K562 (cell line): ENCODE measurements at regions not wholly inside any gene's neighbourhood (a gene's known extent, or its start where the extent isn't known, plus 50 kb on each side); places are given as distances from the start of the nearest gene placed in this dataset.

ENCODE experiments used
- ATAC-seq: fragments of 200-7000 bp; cut with Tn5 transposase; 3 replicates; pipeline ENCODE4 v1.9.1; 2020; ENCODE audit warnings: moderate library complexity
- BruUV-seq: library from RNA; stranded (reverse); fragments of 400-500 nt; replicated peaks from 2 replicates; lab custom pipeline; 2021; lab: Mats Ljungman, UMichigan
- CTCF ChIA-PET: fragments of 300-600 bp; formaldehyde crosslinking; extraction: SDS; loops from one replicate; lab custom pipeline; 2021; ENCODE audit warnings: low intra/inter-chr PET ratio; lab: Yijun Ruan, JAX
- POLR2A ChIA-PET: fragments of 300-600, 350-650 bp; sonication (Branson Sonifier 250); formaldehyde crosslinking; extraction: SDS; loops from one replicate; lab custom pipeline; 2021; ENCODE audit warnings: antibody characterized with exemption, inconsistent platforms; lab: Yijun Ruan, JAX
- DNase-seq, 4 experiments: peaks; one replicate each; pipeline versions ENCODE4 v3.0.0 to v3.0.0-alpha.2; 2011 to 2018; ENCODE audit warnings: low spot score in 3 of 4, mixed read lengths in 3 of 4; ENCODE audit errors: extremely low read depth in 1 of 4
- FAIRE-seq: peaks from 2 replicates; lab custom pipeline; 2011; peaks lifted over from hg19 to GRCh38; lab: Jason Lieb, UNC
- H2AFZ ChIP-seq: 2 replicates; pipeline ENCODE4 v1.6.0; 2011; ENCODE audit warnings: low read depth, low read length, control low read depth, inconsistent platforms
- H3K27ac ChIP-seq: fragments of 200-600 bp; 3 replicates; pipeline ENCODE4 v1.8.0; 2011; ENCODE audit warnings: low read depth, mild to moderate bottlenecking, control low read depth, inconsistent platforms, low read length, moderate library complexity, mixed read lengths; ENCODE audit errors: extremely low read depth
- H3K27me3 ChIP-seq, 2 experiments: fragments of 300-600 bp in 1 of 2; 2 replicates in 1 of 2; 3 replicates in 1 of 2; pipeline versions ENCODE4 v1.6.0 to v1.8.0; 2011; ENCODE audit warnings: inconsistent platforms in 2 of 2, low read length in 2 of 2, mild to moderate bottlenecking in 1 of 2, mixed read lengths in 1 of 2, moderate library complexity in 1 of 2; ENCODE audit not compliant: control insufficient read depth in 2 of 2, insufficient read depth in 2 of 2
- H3K36me3 ChIP-seq: fragments of 300-600 bp; 3 replicates; pipeline ENCODE4 v1.8.0; 2011; ENCODE audit warnings: mild to moderate bottlenecking, low read length, inconsistent platforms; ENCODE audit not compliant: control insufficient read depth, insufficient read depth
- H3K4me1 ChIP-seq, 2 experiments: fragments of 200-600 bp in 1 of 2; replicated peaks in 1 of 2; 2 replicates in 1 of 2; 3 replicates in 1 of 2; pipeline versions ENCODE4 v1.5.1 to v1.8.0; 2011; ENCODE audit warnings: inconsistent platforms in 2 of 2, low read length in 2 of 2, mild to moderate bottlenecking in 1 of 2, mixed read lengths in 1 of 2, moderate library complexity in 1 of 2; ENCODE audit not compliant: control insufficient read depth in 2 of 2, insufficient read depth in 2 of 2
- H3K4me2 ChIP-seq: 2 replicates; pipeline ENCODE4 v1.6.1; 2011; ENCODE audit warnings: low read length, control low read depth, inconsistent platforms, mixed read lengths; ENCODE audit not compliant: insufficient read depth
- H3K4me3 ChIP-seq: fragments of 200-600 bp; sonication (generic), shearing (Covaris generic); 2 replicates; pipeline ENCODE4 v1.5.1; 2016; ENCODE audit warnings: control low read depth, inconsistent platforms
- H3K79me2 ChIP-seq: fragments of 200-600 bp; 3 replicates; pipeline ENCODE4 v1.8.0; 2011; ENCODE audit warnings: low read length, inconsistent platforms; ENCODE audit not compliant: control insufficient read depth, insufficient read depth
- H3K9ac ChIP-seq, 2 experiments: 2 replicates each; pipeline versions ENCODE4 v1.6.0 to v1.6.1; 2011; ENCODE audit warnings: low read depth in 2 of 2, low read length in 2 of 2, control low read depth in 1 of 2, inconsistent platforms in 1 of 2, mild to moderate bottlenecking in 1 of 2, mixed read lengths in 1 of 2; ENCODE audit not compliant: insufficient read depth in 1 of 2
- H3K9me1 ChIP-seq: one replicate; pipeline ENCODE4 v1.6.0; 2011; ENCODE audit warnings: inconsistent platforms, mild to moderate bottlenecking, low read length, moderate library complexity; ENCODE audit not compliant: control insufficient read depth, insufficient read depth
- H3K9me3 ChIP-seq: replicated peaks from 2 replicates; pipeline ENCODE4 v1.5.1; 2011; ENCODE audit warnings: low read depth, low read length, inconsistent platforms; ENCODE audit not compliant: control insufficient read depth, insufficient read depth
- H4K20me1 ChIP-seq: replicated peaks from 2 replicates; pipeline ENCODE4 v1.6.1; 2011; ENCODE audit warnings: low read length, inconsistent platforms, mixed read lengths; ENCODE audit not compliant: control insufficient read depth, insufficient read depth
- BCLAF1 ChIP-seq, 2 experiments: fragments of 450-650 bp in 1 of 2; IDR thresholded peaks; 2 replicates each; pipeline ENCODE4 v1.6.1; 2011 to 2017; ENCODE audit warnings: low read depth in 2 of 2, antibody characterized with exemption in 1 of 2, borderline replicate concordance in 1 of 2, low read length in 1 of 2, mild to moderate bottlenecking in 1 of 2, mixed read lengths in 1 of 2; ENCODE audit not compliant: control insufficient read depth in 1 of 2
- CHD1 ChIP-seq: fragments of 200-600 bp; sonication (generic); IDR thresholded peaks from one replicate; pipeline ENCODE4 v1.6.1; 2012; ENCODE audit warnings: mild to moderate bottlenecking, moderate library complexity, low read length, inconsistent platforms
- CXXC5 ChIP-seq: fragments of 250-450 bp; sonication (Bioruptor Pico); IDR thresholded peaks from 2 replicates; pipeline ENCODE4 v1.8.0; 2022; ENCODE audit warnings: inconsistent platforms, mild to moderate bottlenecking, moderate library complexity
- FUS ChIP-seq: fragments of 200-400 bp; formaldehyde crosslinking; optimal IDR thresholded peaks from 2 replicates; pipeline ENCODE3; 2017; ENCODE audit warnings: low read depth, low read length
- KLF6 ChIP-seq: fragments of 250-450 bp; sonication (Bioruptor Pico); IDR thresholded peaks from 2 replicates; pipeline ENCODE4 v1.4.0; 2020; ENCODE audit warnings: mild to moderate bottlenecking, moderate library complexity, borderline replicate concordance
- MAX ChIP-seq: sonication (generic); formaldehyde crosslinking; IDR thresholded peaks from 2 replicates; pipeline ENCODE4 v1.9.0; 2022; ENCODE audit warnings: mild to moderate bottlenecking, missing genetic modification reagents
- MTA3 ChIP-seq: fragments of 450-650 bp; formaldehyde crosslinking; IDR thresholded peaks from 2 replicates; pipeline ENCODE4 v1.6.1; 2017; ENCODE audit warnings: mild to moderate bottlenecking, borderline replicate concordance
- NFRKB ChIP-seq: fragments of 450-650 bp; IDR thresholded peaks from 2 replicates; pipeline ENCODE4 v1.6.1; 2016; ENCODE audit warnings: low read depth
- NFYB ChIP-seq: IDR thresholded peaks from 2 replicates; pipeline ENCODE4 v1.6.1; 2011; ENCODE audit warnings: mild to moderate bottlenecking, moderate library complexity; ENCODE audit not compliant: insufficient read length; ENCODE audit errors: extremely low read depth
- POLR3G ChIP-seq: IDR thresholded peaks from 2 replicates; pipeline ENCODE4 v1.6.1; 2011; ENCODE audit not compliant: insufficient read length, insufficient replicate concordance; ENCODE audit errors: extremely low read depth
- SNAPC5 ChIP-seq: fragments of 250-450 bp; sonication (Bioruptor Pico); IDR thresholded peaks from 2 replicates; pipeline ENCODE4 v1.8.0; 2021; ENCODE audit warnings: moderate library complexity, mild to moderate bottlenecking, inconsistent platforms
- THAP12 ChIP-seq: fragments of 250-450 bp; sonication (Bioruptor Pico); IDR thresholded peaks from 2 replicates; pipeline ENCODE4 v1.9.0; 2021; ENCODE audit warnings: mild to moderate bottlenecking, inconsistent platforms
- ZBED1 ChIP-seq: IDR thresholded peaks from 2 replicates; pipeline ENCODE4 v1.6.1; 2014
- ZC3H8 ChIP-seq: fragments of 450-650 bp; IDR thresholded peaks from 2 replicates; pipeline ENCODE4 v1.6.1; 2017
- ZFP1 ChIP-seq: fragments of 450-650 bp; formaldehyde crosslinking; IDR thresholded peaks from 2 replicates; pipeline ENCODE4 v1.4.0; 2020; ENCODE audit warnings: mild to moderate bottlenecking, mixed read lengths
- ZNF311 ChIP-seq: fragments of 250-450 bp; sonication (Bioruptor Pico); IDR thresholded peaks from 2 replicates; pipeline ENCODE4 v1.4.0; 2020; ENCODE audit warnings: mild to moderate bottlenecking, moderate library complexity
- WGBS: fragments of 100-300 bp; shearing (Covaris generic); methylation state at CpG from one replicate; pipeline ENCODE4 v1.1.6; 2016; ENCODE audit warnings: low coverage, mixed read lengths; ENCODE audit not compliant: insufficient coverage; ENCODE audit errors: missing lambda C conversion rate; 5-methylcytosine and 5-hydroxymethylcytosine counted together
- in situ Hi-C: fragments of 300-500 bp; cut with MboI; formaldehyde crosslinking; loops from 4 replicates; pipeline ENCODE4 v1.15.0; 2018; ENCODE audit warnings: inconsistent platforms, mixed read lengths
- intact Hi-C: fragments of 100-400 bp; cut with micrococcal nuclease; formaldehyde crosslinking; loops from 2 replicates; pipeline ENCODE4 v1.14.2; 2022

- FAIRE-seq (no peak), ATAC-seq (no peak)
These were observed 163.6 kb upstream of the RIMS1 start for GRCh38 chr6:71722736-71723135.

More at GRCh38 chr6:71722736-71723135, 163.6 kb upstream of the RIMS1 start:
- Histone ChIP-seq H3K9ac (no peak overlapping the region), H3K4me2 (no peak overlapping the region), H3K4me3 (no peak overlapping the region), H3K36me3 (no peaks in the 10 kb centered on the region), H3K4me1 (no peaks in the 10 kb centered on the region), H3K9me3 (no peaks in the 10 kb centered on the region), H3K9me1 (no peaks in the 10 kb centered on the region), H3K27ac (no peak overlapping the region), H2AFZ (no peak overlapping the region), H3K27me3 (no peaks in the 10 kb centered on the region), H3K79me2 (no peaks in the 10 kb centered on the region), H4K20me1 (no peaks in the 10 kb centered on the region)
- intact Hi-C loops (no loop called here), in situ Hi-C loops (no loop called here)
- ChIA-PET CTCF (no interaction called here), POLR2A (no interaction called here)
- DNase-seq: no peak
- no TSS peak for BruUV-seq
- TF ChIP-seq SNAPC5 (CRISPR knock-in tag): no peak
- TF ChIP-seq FUS: no peak
- TF ChIP-seq CXXC5 (CRISPR knock-in tag): no peak
- no peak for TF ChIP-seq ZNF311
- no peak for TF ChIP-seq ZFP1 (CRISPR knock-in tag)
- TF ChIP-seq ZC3H8: no peak
- TF ChIP-seq ZBED1: no peak
- TF ChIP-seq THAP12 (CRISPR knock-in tag): no peak
- no peak for TF ChIP-seq CHD1
- TF ChIP-seq NFYB: no peak
- no peak for TF ChIP-seq BCLAF1 (IDR thresholded peaks at IDR 0.05; ENCODE audit: borderline replicate concordance in 1 of 2, control insufficient read depth in 1 of 2, low read depth in 2 of 2, low read length in 1 of 2)
- no peak for TF ChIP-seq NFRKB
- TF ChIP-seq MTA3: no peak
- TF ChIP-seq MAX (CRISPR knock-in tag): no peak
- TF ChIP-seq KLF6 (CRISPR knock-in tag): no peak
- TF ChIP-seq POLR3G: no peak
- 0% methylated on average over 2 of the region's 2 CpGs for WGBS
